CD14-positive monocyte (primary cell): ENCODE measurements at regions not wholly inside any gene's neighbourhood (a gene's known extent, or its start where the extent isn't known, plus 50 kb on each side); places are given as distances from the start of the nearest gene placed in this dataset.

Source experiments
- DNase-seq, 3 donors: peaks; one replicate each; pipeline ENCODE4 v3.0.0-alpha.2; 2011 to 2022
- H2AFZ ChIP-seq: 2 replicates; pipeline ENCODE4 v1.6.0; 2012; ENCODE audit warnings: mild to moderate bottlenecking, low read depth, low read length, inconsistent platforms; ENCODE audit not compliant: insufficient read depth, poor library complexity, severe bottlenecking
- H3K27ac ChIP-seq, 2 donors: 1 replicate in 1 of 2; 2 replicates in 1 of 2; pipeline ENCODE4 v1.5.1; 2012 to 2013; ENCODE audit warnings: low read length in 2 of 2, control low read depth in 1 of 2, inconsistent platforms in 1 of 2, low read depth in 1 of 2, mild to moderate bottlenecking in 1 of 2
- H3K27me3 ChIP-seq, 2 donors: one replicate each; pipeline versions ENCODE4 v1.6.0 to v1.6.1; 2011 to 2013; ENCODE audit warnings: low read length in 2 of 2; ENCODE audit not compliant: control insufficient read depth in 2 of 2, insufficient read depth in 2 of 2
- H3K36me3 ChIP-seq, 2 donors: replicated peaks in 1 of 2; 1 replicate in 1 of 2; 2 replicates in 1 of 2; pipeline versions ENCODE4 v1.5.1 to v1.6.1; 2012 to 2013; ENCODE audit warnings: low read length in 2 of 2, control low read depth in 1 of 2, inconsistent platforms in 1 of 2, mild to moderate bottlenecking in 1 of 2; ENCODE audit not compliant: insufficient read depth in 2 of 2, control insufficient read depth in 1 of 2
- H3K4me1 ChIP-seq, 2 donors: 1 replicate in 1 of 2; 2 replicates in 1 of 2; pipeline versions ENCODE4 v1.5.1 to v1.6.1; 2012 to 2013; ENCODE audit warnings: low read length in 2 of 2, control low read depth in 1 of 2, inconsistent platforms in 1 of 2, mild to moderate bottlenecking in 1 of 2, moderate library complexity in 1 of 2; ENCODE audit not compliant: insufficient read depth in 2 of 2, control insufficient read depth in 1 of 2
- H3K4me2 ChIP-seq: replicated peaks from 2 replicates; pipeline ENCODE3; 2012; ENCODE audit warnings: low read length, moderate library complexity, mild to moderate bottlenecking; ENCODE audit not compliant: poor library complexity, severe bottlenecking; ENCODE audit errors: extremely low read depth
- H3K4me3 ChIP-seq, 3 experiments: fragments of 200-600 bp in 1 of 3; sonication (generic) in 1 of 3; replicated peaks in 1 of 3; 1 replicate in 2 of 3; 2 replicates in 1 of 3; pipeline ENCODE4 v1.5.1; 2011 to 2013; ENCODE audit warnings: low read length in 3 of 3, mild to moderate bottlenecking in 3 of 3, control low read depth in 2 of 3, low read depth in 2 of 3, inconsistent platforms in 1 of 3, moderate library complexity in 1 of 3
- H3K79me2 ChIP-seq: 2 replicates; pipeline ENCODE4 v1.6.0; 2012; ENCODE audit warnings: mild to moderate bottlenecking, control low read depth, inconsistent platforms, low read length, moderate library complexity; ENCODE audit not compliant: insufficient read depth
- H3K9ac ChIP-seq: 2 replicates; pipeline ENCODE4 v1.6.0; 2017; ENCODE audit warnings: low read length, mild to moderate bottlenecking; ENCODE audit not compliant: insufficient read depth, poor library complexity, severe bottlenecking
- H3K9me3 ChIP-seq, 2 donors: replicated peaks in 1 of 2; 1 replicate in 1 of 2; 2 replicates in 1 of 2; pipeline versions ENCODE4 v1.5.1 to v1.6.1; 2012 to 2013; ENCODE audit warnings: low read length in 2 of 2, control low read depth in 1 of 2; ENCODE audit not compliant: control insufficient read depth in 1 of 2, insufficient read depth in 1 of 2
- H4K20me1 ChIP-seq: 2 replicates; pipeline ENCODE4 v1.6.0; 2012; ENCODE audit warnings: mild to moderate bottlenecking, low read length, control low read depth, moderate library complexity; ENCODE audit not compliant: insufficient read depth
- H3K27ac Mint-ChIP-seq, 7 donors: one replicate each; pipeline ENCODE4 v1.8.0; 2020; ENCODE audit warnings: mild to moderate bottlenecking in 7 of 7, mixed read lengths in 7 of 7, moderate library complexity in 6 of 7, inconsistent platforms in 2 of 7
- H3K27me3 Mint-ChIP-seq, 3 donors: one replicate each; pipeline ENCODE4 v1.8.0; 2021 to 2022; ENCODE audit warnings: low read depth in 3 of 3, mild to moderate bottlenecking in 3 of 3, mixed read lengths in 3 of 3, moderate library complexity in 3 of 3, inconsistent platforms in 1 of 3
- H3K36me3 Mint-ChIP-seq, 2 donors: one replicate each; pipeline ENCODE4 v1.8.0; 2020; ENCODE audit warnings: mixed read lengths in 2 of 2, inconsistent platforms in 1 of 2, mild to moderate bottlenecking in 1 of 2
- H3K4me1 Mint-ChIP-seq: one replicate; pipeline ENCODE4 v1.8.0; 2020; ENCODE audit warnings: mild to moderate bottlenecking, mixed read lengths
- H3K4me3 Mint-ChIP-seq, 2 donors: one replicate each; pipeline ENCODE4 v1.8.0; 2020; ENCODE audit warnings: mild to moderate bottlenecking in 2 of 2, mixed read lengths in 2 of 2, moderate library complexity in 1 of 2
- H3K9me3 Mint-ChIP-seq, 7 donors: one replicate each; pipeline ENCODE4 v1.8.0; 2020 to 2022; ENCODE audit warnings: mixed read lengths in 7 of 7, mild to moderate bottlenecking in 6 of 7, moderate library complexity in 6 of 7, inconsistent platforms in 2 of 7
- WGBS: methylation state at CpG from one replicate; pipeline ENCODE4 v1.1.5; 2013; ENCODE audit warnings: missing lambda C conversion rate; ENCODE audit not compliant: insufficient coverage; 5-methylcytosine and 5-hydroxymethylcytosine counted together
- intact Hi-C, 2 donors: fragments of 100-400 bp; cut with micrococcal nuclease; formaldehyde crosslinking; loops; one replicate each; pipeline versions ENCODE4 v1.15.0 to v1.15.1; 2023
- TF ChIP-seq, protein P1 (sequence below): fragments of 200-600 bp; IDR thresholded peaks from one replicate; pipeline ENCODE4 v1.8.0; 2022; ENCODE audit warnings: antibody characterized with exemption, mild to moderate bottlenecking

DNA sequence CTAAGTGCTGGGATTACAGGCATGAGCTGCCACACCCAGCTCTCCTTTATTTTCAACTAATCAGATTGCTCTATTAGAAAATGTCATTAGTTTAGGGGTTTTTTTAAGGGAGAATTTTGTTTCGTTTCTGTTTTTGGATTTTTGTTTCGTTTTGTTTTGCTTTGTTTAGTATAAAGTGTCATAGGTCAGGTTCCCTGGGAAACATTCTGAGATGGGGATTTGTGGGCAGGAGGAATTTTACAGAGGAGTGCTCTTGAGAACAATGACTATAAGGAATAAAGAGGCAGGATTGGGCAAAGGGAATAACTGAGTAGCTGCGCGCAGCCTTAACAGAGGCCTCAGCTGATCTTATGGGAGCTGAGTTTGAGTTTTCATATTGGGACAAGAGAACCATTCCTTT, 86.8 kb upstream of the NR2F2 start:
- intact Hi-C loops, result no loop called here
- no peaks in the 10 kb centered on the region for H3K4me1 ChIP-seq
- H3K27me3 ChIP-seq, result no peaks in the 10 kb centered on the region
- H3K27me3 Mint-ChIP-seq, result peaks cover 0 to 4% (median 2%) of the 10 kb centered on the region in 3 donors
- no peaks in the 10 kb centered on the region for H3K9me3 ChIP-seq
- DNase-seq, result no peak
- no peak overlapping the region for H3K4me2 ChIP-seq
- H3K9me3 Mint-ChIP-seq, result peaks cover 2 to 10% (median 4%) of the 10 kb centered on the region in 7 donors
- no peak overlapping the region for H3K4me3 ChIP-seq
- no peak overlapping the region for H3K27ac Mint-ChIP-seq
- TF ChIP-seq, protein P1, sequence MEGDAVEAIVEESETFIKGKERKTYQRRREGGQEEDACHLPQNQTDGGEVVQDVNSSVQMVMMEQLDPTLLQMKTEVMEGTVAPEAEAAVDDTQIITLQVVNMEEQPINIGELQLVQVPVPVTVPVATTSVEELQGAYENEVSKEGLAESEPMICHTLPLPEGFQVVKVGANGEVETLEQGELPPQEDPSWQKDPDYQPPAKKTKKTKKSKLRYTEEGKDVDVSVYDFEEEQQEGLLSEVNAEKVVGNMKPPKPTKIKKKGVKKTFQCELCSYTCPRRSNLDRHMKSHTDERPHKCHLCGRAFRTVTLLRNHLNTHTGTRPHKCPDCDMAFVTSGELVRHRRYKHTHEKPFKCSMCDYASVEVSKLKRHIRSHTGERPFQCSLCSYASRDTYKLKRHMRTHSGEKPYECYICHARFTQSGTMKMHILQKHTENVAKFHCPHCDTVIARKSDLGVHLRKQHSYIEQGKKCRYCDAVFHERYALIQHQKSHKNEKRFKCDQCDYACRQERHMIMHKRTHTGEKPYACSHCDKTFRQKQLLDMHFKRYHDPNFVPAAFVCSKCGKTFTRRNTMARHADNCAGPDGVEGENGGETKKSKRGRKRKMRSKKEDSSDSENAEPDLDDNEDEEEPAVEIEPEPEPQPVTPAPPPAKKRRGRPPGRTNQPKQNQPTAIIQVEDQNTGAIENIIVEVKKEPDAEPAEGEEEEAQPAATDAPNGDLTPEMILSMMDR, result no peak
- no peaks in the 10 kb centered on the region for H3K36me3 ChIP-seq
- H3K27ac ChIP-seq, result no peak overlapping the region
- 84% methylated on average over 4 of the region's 4 CpGs for WGBS
- no peak overlapping the region for H3K4me3 Mint-ChIP-seq
- H2AFZ ChIP-seq, result no peak overlapping the region
- no peaks in the 10 kb centered on the region for H3K4me1 Mint-ChIP-seq
- H3K36me3 Mint-ChIP-seq, result no peaks in the 10 kb centered on the region
- no peaks in the 10 kb centered on the region for H4K20me1 ChIP-seq
- H3K79me2 ChIP-seq, result no peaks in the 10 kb centered on the region
- H3K9ac ChIP-seq, result no peak overlapping the region

DNA sequence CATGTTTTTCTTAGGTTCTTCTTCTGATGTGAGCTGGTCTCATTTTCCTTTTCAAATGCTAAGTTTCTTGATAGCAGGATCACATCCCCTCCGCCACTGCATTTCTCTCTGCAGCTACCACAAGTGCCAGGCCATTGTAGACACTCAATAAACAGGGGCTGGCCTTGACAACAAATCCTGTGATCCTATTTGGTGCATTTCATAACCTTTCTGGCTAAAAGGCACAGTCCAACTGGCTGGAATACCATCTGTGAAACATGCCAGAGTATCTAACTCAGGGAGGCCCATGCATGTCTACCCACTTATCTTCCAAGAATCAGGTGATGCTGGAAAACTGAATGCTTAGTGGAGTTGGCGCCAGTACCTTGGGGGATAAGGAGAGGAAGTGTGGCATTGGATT, 85.2 kb upstream of the NR2F2 start:
- Histone ChIP-seq H3K9me3 (no peaks in the 10 kb centered on the region), H3K4me3 (no peak overlapping the region), H3K4me1 (no peaks in the 10 kb centered on the region), H3K9ac (no peak overlapping the region), H3K4me2 (no peak overlapping the region), H4K20me1 (no peaks in the 10 kb centered on the region), H3K27ac (no peak overlapping the region), H2AFZ (no peak overlapping the region), H3K27me3 (no peaks in the 10 kb centered on the region), H3K79me2 (no peaks in the 10 kb centered on the region), H3K36me3 (no peaks in the 10 kb centered on the region)
- H3K4me3 Mint-ChIP-seq, result no peak overlapping the region
- intact Hi-C loops, result no loop called here
- H3K9me3 Mint-ChIP-seq, result peaks cover 2 to 10% (median 4%) of the 10 kb centered on the region in 7 donors
- H3K36me3 Mint-ChIP-seq, result no peaks in the 10 kb centered on the region
- H3K27ac Mint-ChIP-seq, result no peak overlapping the region
- no peaks in the 10 kb centered on the region for H3K4me1 Mint-ChIP-seq
- H3K27me3 Mint-ChIP-seq, result peaks cover 0 to 4% (median 2%) of the 10 kb centered on the region in 3 donors
- TF ChIP-seq, protein P1, result no peak
- no peak for DNase-seq
- 89% methylated on average over 1 of the region's 2 CpGs for WGBS
